ENCODE measurements at regions not wholly inside any gene's neighbourhood (a gene's known extent, or its start where the extent isn't known, plus 50 kb on each side); places are given as distances from the start of the nearest gene placed in this dataset.
"Not testable (repeated sequence)": the region's sequence is repeated elsewhere in the genome, so short reads cannot be mapped to it uniquely, and the experiment has no call there.

DNA sequence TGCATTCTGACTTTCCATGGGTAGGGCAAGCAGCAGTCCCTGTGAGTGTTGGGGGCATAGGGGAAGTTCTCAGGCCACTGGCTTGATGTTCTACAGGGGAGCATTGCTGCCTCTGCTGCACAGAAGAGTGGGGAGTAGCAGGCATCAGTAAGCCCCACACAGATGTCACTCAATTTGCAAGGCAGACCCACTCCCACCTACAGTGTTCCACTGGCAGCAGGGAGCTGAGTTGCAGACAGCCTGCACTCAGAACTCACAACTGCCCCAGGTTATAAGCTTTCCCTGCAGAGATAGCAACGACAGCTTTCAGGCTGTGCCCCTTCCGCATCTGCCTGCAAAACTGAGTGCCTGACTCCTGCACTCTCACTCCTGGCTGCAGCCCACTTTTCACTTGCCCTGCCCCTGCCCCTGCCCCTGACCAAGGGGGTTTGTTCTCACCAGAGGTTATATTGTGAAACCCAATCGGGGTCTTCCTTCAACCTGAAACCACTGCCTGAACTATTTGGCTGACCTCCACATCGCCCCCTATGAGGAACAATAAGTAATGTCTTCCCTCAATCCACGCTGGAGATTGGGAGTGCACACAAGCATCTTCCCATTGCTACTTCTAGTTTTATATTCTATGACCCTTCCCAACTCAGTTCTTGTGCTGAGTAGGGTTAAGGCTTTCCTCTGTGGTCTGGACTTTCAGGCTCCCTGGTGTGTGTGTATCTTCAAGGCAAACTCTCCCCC lies 227.4 kb upstream of the CXorf51B start:
- no peak for DNase-seq

DNA sequence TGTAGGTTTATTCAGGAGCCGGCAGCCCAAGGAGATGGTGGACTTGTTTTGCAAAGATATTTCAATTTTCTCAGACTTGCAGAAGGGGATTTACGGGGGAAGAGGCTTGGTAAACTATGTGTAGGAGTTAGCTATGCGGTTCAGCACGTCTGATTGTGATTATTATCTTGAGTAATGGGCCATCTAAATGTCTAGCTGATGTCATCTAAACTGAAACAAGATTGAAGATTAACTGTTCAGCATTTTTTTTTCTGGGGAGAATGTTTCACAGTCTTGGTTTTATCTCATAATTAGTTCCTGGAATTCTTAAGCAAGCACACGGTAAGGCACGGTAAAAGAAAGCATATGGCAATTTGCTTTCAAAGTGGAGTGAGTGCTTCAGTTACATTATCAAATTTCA lies 207.3 kb upstream of the CXorf51B start:
- no peak for DNase-seq

DNA sequence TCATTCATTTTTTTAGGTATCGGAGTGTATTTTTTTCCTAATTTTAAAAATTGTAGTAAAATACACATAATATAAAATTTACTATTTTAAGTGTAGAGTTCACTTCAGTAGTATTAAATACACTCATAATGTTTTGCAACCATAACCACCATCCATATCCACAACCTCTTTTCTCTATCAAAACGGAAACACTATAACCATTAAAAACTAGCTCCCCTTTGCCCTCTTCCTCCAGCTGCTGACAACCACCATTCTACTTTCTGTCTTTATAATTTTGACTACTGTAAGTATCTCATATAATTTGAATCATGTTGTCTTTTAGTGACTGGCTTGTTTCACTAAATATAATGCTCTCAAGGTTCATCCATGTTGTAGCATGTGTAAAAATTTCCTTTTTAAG lies 205.4 kb upstream of the CXorf51B start:
- DNase-seq, result no peak

- no peak for DNase-seq
Observed at GRCh38 chrX:146614663-146615478, 194.7 kb upstream of the CXorf51B start.

- DNase-seq, result no peak
Observed at GRCh38 chrX:146615628-146616348, 193.8 kb upstream of the CXorf51B start.

- DNase-seq, result not testable (repeated sequence)
Observed at GRCh38 chrX:146619943-146620342, 189.6 kb upstream of the CXorf51B start.

DNA sequence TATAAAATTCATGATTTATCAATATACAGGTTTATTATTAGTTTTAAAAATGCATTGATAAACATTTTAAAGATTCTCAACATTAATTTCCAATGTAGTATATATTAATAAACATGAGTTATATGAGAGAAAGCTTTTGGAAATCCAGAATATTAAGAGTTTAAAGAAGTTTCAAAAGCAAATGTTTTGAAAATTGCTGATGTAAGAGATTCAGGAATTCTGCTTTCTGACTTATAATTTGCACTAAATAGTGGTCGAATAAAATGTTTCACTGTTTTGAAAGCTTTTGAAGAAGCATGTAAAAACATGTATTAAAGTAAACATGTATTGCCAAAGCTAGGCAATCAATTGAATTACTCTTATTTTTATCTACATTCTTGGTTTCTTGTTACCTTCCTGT lies 151.2 kb upstream of the CXorf51B start:
- DNase-seq, result no peak

DNA sequence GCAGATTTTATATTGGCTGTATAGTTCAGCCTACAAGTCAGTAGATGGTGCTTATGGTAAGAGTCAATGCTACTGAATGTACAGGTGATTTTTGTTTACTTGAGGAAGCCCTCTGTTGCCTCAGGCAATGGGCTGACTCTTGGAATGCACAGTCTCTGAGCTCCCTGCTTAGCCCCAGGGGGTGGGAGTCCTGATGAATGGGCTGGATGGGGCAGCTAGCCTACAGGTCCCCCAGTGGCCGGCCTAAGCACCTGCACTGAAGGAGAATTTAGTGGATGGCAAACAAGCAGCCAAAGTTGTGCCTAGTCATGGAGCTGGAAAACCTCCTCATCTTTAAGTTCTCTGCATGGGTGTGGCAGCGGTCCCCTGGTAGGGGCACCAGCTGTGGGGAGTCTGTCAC lies 101.8 kb upstream of the CXorf51B start:
- no peak for DNase-seq

DNA sequence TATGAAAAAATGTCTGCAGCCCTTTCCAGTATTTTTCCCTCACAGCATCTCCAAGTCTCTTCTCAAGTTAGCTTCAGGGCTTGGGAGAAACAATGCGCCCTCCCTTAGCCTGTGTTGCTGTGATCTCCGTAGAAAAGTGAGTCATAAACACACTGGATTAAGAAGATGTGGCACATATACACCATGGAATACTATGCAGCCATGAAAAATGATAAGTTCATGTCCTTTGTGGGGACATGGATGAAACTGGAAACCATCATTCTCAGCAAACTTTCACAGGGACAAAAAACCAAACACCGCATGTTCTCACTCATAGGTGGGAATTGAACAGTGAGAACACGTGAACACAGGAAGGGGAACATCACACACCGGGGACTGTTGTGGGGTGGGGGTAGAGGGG lies 100.7 kb upstream of the CXorf51B start:
- not testable (repeated sequence) for DNase-seq

- peak in 17 of 51 donors; percentile 0 to 36 (median 1) for DNase-seq
Observed at GRCh38 chrX:146754268-146754667, 55.3 kb upstream of the CXorf51B start.

- DNase-seq, result no peak
Observed at GRCh38 chrX:146755214-146755613, 54.4 kb upstream of the CXorf51B start.

Data from hypothalamus (tissue), 51 donors.